Right kidney (tissue), 1 donor: ENCODE measurements at regions not wholly inside any gene's neighbourhood (a gene's known extent, or its start where the extent isn't known, plus 50 kb on each side); places are given as distances from the start of the nearest gene placed in this dataset.
A peak's percentile ranks its signal among the peaks of the same experiment; 100 is the strongest.
"Not testable (repeated sequence)": the region's sequence is repeated elsewhere in the genome, so short reads cannot be mapped to it uniquely, and the experiment has no call there.

Source experiments
- DNase-seq: peaks from one replicate; pipeline ENCODE4 v3.0.0-alpha.2; 2016

DNA sequence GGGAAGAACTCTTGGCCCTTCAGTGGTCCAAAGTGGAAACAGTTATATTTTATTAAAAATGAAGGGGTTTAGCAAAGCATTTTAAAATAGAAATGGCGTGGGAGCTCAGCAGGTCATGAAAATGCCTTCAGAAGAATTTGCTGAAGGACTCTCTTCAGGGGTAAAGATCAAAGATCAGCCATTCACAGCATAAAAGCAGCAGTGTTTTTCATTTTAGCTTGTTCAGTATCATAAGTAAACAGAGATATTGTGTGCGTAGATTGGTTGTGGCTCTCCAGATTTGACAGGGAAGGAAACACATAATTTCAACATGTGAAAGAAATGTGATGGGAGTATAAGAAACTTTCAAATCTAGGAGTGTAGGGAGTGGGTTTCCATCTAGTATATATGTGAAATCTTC is 519.2 kb upstream of the MAP3K7 start:
- no peak for DNase-seq

DNA sequence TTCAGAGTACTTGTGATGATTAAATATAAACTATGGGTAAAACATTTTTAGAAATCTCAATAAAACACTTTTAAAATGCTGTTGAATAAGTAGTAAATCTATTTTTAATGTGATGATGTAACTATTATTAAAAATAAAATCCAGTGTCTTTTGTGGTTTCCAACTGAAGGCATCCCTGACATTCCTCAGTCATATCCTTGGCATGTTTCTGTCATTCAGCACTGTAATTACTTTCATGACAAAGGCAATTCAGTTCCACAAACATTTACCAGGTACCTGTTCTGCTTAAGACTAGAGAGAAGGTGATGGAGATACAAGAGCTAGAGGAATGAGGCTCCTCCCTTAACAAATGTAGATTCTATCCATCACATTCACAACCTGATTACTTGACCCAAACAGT is 518.7 kb upstream of the MAP3K7 start:
- no peak for DNase-seq

DNA sequence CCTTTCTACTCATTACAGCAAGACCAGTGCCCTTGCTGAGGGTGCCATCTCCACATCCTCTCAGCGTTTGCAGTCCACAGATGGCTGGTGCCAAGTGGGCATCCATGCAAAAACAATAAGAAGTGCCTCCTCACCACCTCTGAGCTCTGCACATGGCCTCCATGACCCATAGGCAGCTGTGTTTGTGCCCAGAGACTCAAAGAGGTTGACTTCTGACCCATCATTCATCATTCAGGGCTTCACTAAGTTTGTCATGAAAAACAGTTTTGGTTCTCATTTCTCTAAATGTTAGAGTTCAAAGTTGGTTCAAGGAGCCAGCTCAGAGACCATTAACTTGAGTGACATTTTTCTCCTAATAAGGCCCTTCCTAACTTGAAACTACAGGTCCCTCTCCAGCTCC is 512.6 kb upstream of the MAP3K7 start:
- DNase-seq = no peak

DNA sequence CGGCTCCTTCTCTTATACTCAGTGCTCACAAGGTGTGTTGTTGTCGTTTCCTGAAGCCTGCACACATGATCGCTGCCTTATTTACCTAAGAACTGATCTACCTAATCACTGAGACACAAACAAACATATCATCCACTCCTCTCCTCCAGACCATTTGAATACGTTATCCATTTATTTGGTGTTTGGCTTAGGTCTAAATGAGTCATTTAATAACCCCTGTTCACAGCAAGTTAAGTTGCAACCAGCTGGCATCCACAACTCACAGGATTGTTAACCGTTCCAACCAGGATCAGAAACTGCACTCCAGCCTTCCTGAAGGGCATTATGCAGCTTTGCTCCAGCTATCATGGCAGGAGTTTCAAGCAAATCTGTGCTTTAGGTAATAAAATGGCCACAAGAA is 511.1 kb upstream of the MAP3K7 start:
- DNase-seq = no peak

- DNase-seq = peak; percentile 12
Observed at GRCh38 chr6:91097364-91097763, 510.5 kb upstream of the MAP3K7 start.

- DNase-seq = no peak
Observed at GRCh38 chr6:91094806-91095475, 508.1 kb upstream of the MAP3K7 start.

GRCh38 chr6:91094341-91094740 is 507.5 kb upstream of the MAP3K7 start:
- DNase-seq = no peak

- no peak for DNase-seq
Observed at GRCh38 chr6:91088976-91089375, 502.1 kb upstream of the MAP3K7 start.

GRCh38 chr6:91088515-91088914 is 501.6 kb upstream of the MAP3K7 start:
- no peak for DNase-seq

GRCh38 chr6:91087908-91088307 is 501.0 kb upstream of the MAP3K7 start:
- DNase-seq = peak; percentile 27

DNA sequence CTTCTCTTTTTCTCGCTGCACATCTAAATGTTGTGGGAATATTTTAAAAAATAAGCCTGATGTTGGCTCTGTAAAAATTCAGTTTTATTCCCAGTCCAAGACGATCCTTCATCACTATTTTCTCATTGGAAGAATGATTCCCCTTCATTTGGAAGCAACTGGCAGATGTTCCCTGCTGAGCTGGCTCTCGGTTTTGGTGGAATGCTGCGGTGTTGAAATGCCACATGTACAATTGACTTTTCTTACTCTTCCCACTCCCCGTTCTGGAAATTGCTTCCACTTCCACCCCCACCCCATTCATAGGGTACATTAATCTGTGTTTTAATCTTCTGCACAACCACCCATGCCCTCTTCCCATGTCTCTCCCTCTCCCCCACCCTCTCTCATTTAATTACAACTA is 496.3 kb upstream of the MAP3K7 start:
- no peak for DNase-seq

DNA sequence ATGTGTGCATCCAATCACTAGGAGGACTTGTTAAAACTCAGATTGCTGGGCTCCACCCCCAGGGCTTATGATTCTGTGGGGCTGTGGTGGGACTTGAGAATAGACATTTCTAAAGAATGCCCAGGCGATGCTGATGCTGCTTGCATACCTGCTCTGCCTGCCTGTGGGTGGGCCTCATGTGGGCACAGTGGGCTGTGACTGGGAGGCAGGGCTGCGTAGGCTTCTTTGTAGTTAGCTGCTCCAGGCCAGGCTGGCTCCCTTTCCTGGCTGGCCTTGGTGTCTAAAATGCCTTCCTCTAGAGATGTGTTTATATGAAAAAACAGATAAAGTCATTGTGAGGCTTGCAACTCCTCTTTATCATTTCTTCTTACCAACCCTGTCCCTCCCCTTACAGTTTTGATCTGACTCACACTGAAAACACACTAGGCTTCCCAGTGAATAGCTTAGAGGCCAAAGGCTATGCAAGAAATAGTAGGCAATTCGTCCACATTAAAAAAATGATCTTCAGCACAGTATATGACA is 495.5 kb upstream of the MAP3K7 start:
- no peak for DNase-seq

GRCh38 chr6:91081452-91082067 is 494.7 kb upstream of the MAP3K7 start:
- peak; percentile 42 for DNase-seq

- DNase-seq = no peak
Observed at GRCh38 chr6:91080871-91081270, 494.0 kb upstream of the MAP3K7 start.

DNA sequence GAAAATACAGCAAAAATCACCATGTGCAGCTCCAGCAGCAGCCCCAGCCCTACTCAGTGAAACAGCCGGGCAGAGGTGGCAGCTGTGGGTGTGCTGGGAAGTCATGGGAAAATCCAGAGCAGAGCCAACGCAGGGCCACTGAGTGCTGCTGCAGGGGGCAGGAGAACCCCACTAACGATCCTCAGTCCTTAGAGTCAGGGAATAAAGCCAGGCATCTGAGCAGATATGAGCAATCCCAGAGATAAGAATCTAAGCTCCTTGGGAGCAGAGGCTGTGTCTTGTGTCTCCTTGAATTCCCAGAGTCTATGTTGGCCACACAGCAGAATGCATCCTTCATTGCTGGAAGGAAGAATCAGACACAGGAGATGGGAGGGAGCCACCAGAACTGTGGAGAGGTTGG is 493.1 kb upstream of the MAP3K7 start:
- DNase-seq = no peak

- no peak for DNase-seq
Observed at GRCh38 chr6:91075244-91075976, 488.5 kb upstream of the MAP3K7 start.

DNA sequence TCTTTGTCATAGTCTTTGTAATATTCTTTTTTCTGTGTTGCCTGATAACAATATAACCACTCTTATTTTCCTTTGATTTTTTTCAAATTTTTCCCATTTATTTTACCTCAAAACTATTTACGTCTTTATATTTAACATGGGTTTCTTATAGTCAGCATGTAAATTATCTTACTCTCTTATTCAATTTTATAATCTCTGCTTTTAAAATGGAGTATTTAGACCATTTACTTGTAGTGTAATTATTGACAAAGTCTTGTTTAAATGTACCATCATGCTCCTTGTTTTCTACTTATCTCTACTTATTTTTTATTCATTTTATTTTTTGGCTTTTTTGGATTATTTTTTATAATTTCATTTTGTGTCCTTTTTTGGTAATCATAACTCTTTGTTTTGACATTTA is 476.5 kb upstream of the MAP3K7 start:
- DNase-seq = no peak

GRCh38 chr6:91057689-91058088 is 470.8 kb upstream of the MAP3K7 start:
- no peak for DNase-seq

GRCh38 chr6:91055959-91056358 is 469.1 kb upstream of the MAP3K7 start:
- no peak for DNase-seq

- DNase-seq = not testable (repeated sequence)
Observed at GRCh38 chr6:91052473-91053450, 465.9 kb upstream of the MAP3K7 start.

- no peak for DNase-seq
Observed at GRCh38 chr6:91045161-91045560, 458.3 kb upstream of the MAP3K7 start.

DNA sequence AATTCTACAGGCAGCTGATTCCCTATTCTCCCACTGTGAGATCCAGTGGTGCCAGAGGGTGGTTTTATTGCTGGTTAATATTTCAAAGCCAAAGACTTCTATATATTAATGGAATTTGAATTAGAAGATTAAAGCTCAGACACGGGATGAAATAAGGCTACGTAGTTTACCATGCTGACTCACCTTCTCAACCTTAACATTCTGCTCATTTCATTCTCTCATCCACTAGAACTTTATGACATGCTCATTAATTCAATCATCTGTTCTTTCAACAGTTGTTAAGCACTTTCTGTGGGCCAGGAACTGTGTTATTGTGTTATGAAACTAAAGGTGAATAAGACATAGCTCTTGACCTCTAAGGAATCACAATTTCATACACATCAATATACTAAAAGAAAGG is 456.9 kb upstream of the MAP3K7 start:
- DNase-seq = no peak
